ACC112 (cell line): ENCODE measurements at regions not wholly inside any gene's neighbourhood (a gene's known extent, or its start where the extent isn't known, plus 50 kb on each side); places are given as distances from the start of the nearest gene placed in this dataset.
"Not testable (repeated sequence)": the region's sequence is repeated elsewhere in the genome, so short reads cannot be mapped to it uniquely, and the experiment has no call there.

Experiments
- H2AFZ ChIP-seq: fragments of 200-600 bp; sonication (generic); one replicate; pipeline ENCODE4 v1.6.0; 2017; ENCODE audit warnings: antibody characterized with exemption, low read length; ENCODE audit not compliant: unreplicated experiment
- H3K27ac ChIP-seq: fragments of 200-600 bp; sonication (generic); 2 replicates; pipeline ENCODE4 v1.5.1; 2014; ENCODE audit warnings: low read depth, mild to moderate bottlenecking, antibody characterized with exemption, low read length, moderate library complexity
- H3K27me3 ChIP-seq: fragments of 200-600 bp; sonication (generic); 2 replicates; pipeline ENCODE4 v1.6.1; 2014; ENCODE audit warnings: mild to moderate bottlenecking, antibody characterized with exemption, low read length, moderate library complexity, mixed read lengths; ENCODE audit not compliant: insufficient read depth
- H3K36me3 ChIP-seq: fragments of 200-600 bp; sonication (generic); 2 replicates; pipeline ENCODE4 v1.6.1; 2016; ENCODE audit warnings: mild to moderate bottlenecking, antibody characterized with exemption, low read length, moderate library complexity, mixed read lengths; ENCODE audit not compliant: insufficient read depth
- H3K4me1 ChIP-seq: fragments of 200-600 bp; sonication (generic); one replicate; pipeline ENCODE4 v1.6.1; 2016; ENCODE audit warnings: low read length, mixed read lengths; ENCODE audit not compliant: insufficient read depth, unreplicated experiment, control insufficient read depth
- H3K4me3 ChIP-seq: fragments of 200-600 bp; sonication (generic); 2 replicates; pipeline ENCODE4 v1.5.1; 2014; ENCODE audit warnings: mild to moderate bottlenecking, low read depth, low read length
- H3K79me2 ChIP-seq: fragments of 200-600 bp; sonication (generic); one replicate; pipeline ENCODE4 v1.6.0; 2016; ENCODE audit warnings: low read length; ENCODE audit not compliant: control insufficient read depth, unreplicated experiment, insufficient read depth

DNA sequence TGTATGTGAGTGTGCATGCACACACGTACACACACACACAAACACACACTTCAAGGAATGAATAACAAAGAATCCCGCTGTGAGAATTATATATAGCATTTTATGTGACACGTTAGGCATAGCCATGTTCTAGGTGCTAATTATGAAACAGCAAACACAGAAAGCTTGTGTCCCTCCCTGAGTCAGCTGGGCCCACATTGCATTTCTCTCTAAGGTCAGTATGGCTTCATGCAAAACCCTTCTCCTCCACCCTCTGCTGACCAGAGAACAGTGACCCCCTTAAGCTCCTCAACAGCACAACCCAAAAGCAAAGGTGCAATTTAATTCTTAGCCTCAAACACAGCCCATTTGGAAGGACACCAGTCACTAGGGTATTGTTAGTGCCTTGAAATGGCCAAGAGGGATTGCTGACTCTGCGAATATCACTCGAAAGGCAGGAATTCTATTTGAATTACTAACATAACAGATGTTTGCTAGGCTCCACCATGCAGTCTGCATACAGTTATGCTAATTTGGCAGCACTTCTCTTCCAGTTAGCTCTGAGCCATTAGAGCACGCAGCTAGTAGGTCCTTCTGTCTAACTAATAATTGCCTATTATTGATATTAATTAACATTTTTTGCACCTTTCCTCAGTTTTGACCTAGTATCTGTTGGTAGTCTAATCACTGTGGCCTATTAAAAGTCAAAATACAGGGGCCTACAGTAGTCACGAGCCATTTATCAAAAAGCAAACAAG is 149.0 kb downstream of the LNPK start:
- no peaks in the 10 kb centered on the region for H3K36me3 ChIP-seq
- no peaks in the 10 kb centered on the region for H3K27me3 ChIP-seq
- no peak overlapping the region for H2AFZ ChIP-seq
- no peak overlapping the region for H3K27ac ChIP-seq
- no peak overlapping the region for H3K4me3 ChIP-seq
- H3K79me2 ChIP-seq = no peaks in the 10 kb centered on the region
- peaks cover 9% of the 10 kb centered on the region for H3K4me1 ChIP-seq

DNA sequence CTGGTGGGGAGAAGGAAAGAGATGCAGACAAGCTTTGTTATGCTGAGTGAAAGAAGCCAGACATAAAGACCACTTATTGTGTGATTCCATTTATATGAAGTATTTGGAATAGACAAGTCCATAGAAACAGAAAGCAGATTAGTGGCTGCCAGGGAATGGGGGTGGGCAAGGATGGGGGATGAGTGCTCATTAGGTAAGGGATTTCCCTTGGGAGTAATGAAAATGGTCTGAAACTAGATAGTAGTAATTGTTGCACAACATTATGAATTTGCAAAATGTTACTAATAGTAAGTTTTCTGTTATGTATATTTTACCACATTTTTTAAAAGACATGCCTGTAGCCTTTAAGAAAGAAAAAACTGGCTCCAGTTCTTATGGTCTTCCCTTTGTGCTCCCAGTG is 154.9 kb downstream of the LNPK start:
- Histone ChIP-seq H2AFZ (no peak overlapping the region), H3K27ac (no peak overlapping the region), H3K4me1 (peaks cover 13% of the 10 kb centered on the region), H3K36me3 (no peaks in the 10 kb centered on the region), H3K79me2 (no peaks in the 10 kb centered on the region), H3K4me3 (no peak overlapping the region), H3K27me3 (no peaks in the 10 kb centered on the region)

DNA sequence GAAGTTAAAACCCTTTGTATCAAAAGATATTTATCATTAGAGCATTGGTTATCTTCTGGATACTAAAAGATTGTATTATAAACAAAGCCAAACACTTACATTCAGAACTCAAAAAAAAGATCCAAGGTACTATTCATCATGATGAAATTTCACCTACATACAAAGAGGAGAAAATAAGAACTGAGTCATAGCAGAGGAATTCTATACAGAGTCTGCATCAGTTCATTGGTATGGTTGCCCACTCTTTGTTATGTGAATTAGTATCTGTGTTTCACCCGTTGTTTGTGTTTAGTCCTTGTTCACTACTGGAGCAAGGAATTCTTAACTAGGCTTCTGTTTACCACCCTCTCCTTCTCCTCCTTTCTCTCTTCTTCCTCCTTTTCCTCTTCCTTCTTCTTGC is 157.9 kb downstream of the LNPK start:
- Histone ChIP-seq H3K4me3 (no peak overlapping the region), H3K27ac (peak overlapping the region; percentile 14; the same call in 1 of the 2 replicates), H3K79me2 (no peaks in the 10 kb centered on the region), H3K27me3 (no peaks in the 10 kb centered on the region), H3K36me3 (no peaks in the 10 kb centered on the region), H3K4me1 (peaks cover 13% of the 10 kb centered on the region), H2AFZ (no peak overlapping the region)

DNA sequence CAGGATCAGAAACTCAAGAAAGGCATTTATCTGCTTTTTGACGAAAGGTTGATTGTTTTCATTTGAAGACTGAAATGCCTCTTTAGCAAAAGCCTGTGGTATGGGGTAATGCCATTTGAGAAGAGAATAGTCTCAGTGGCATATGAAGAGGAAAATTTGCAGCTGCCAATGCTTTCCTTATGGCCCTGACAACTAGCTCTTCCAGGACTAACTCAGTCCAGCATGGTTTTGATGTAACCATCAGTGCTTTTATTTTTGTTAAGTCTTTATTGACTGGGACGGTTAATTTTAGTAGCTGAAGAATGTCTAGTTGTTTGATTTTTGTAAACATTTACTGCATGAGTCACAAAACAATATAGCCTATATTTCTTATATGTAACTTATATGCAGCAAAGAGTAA is 158.4 kb downstream of the LNPK start:
- peak overlapping the region; percentile 14; the same call in 1 of the 2 replicates for H3K27ac ChIP-seq
- peaks cover 13% of the 10 kb centered on the region for H3K4me1 ChIP-seq
- H3K4me3 ChIP-seq = no peak overlapping the region
- no peaks in the 10 kb centered on the region for H3K27me3 ChIP-seq
- H3K79me2 ChIP-seq = no peaks in the 10 kb centered on the region
- no peaks in the 10 kb centered on the region for H3K36me3 ChIP-seq
- H2AFZ ChIP-seq = no peak overlapping the region

DNA sequence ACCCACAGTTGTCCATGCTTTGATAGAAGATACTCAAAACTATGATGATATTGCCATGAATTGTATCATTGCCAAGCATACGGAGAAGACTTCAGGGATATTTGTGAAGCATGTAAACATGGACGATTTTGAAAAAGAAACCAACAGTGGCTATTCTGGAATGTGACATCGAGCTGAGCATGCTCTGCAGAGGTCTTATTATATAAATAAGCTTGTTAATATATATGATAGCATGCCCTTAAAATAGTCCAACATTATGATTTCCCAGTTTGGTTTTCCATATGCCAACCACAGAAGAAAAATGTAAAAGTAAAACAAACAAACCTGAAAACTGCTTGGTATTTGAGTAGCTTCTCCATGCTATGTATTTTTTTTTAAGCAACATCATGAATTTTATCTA is 159.1 kb downstream of the LNPK start:
- Histone ChIP-seq H2AFZ (no peak overlapping the region), H3K79me2 (no peaks in the 10 kb centered on the region), H3K36me3 (no peaks in the 10 kb centered on the region), H3K4me3 (no peak overlapping the region), H3K27me3 (no peaks in the 10 kb centered on the region), H3K4me1 (peaks cover 13% of the 10 kb centered on the region), H3K27ac (no peak overlapping the region)

DNA sequence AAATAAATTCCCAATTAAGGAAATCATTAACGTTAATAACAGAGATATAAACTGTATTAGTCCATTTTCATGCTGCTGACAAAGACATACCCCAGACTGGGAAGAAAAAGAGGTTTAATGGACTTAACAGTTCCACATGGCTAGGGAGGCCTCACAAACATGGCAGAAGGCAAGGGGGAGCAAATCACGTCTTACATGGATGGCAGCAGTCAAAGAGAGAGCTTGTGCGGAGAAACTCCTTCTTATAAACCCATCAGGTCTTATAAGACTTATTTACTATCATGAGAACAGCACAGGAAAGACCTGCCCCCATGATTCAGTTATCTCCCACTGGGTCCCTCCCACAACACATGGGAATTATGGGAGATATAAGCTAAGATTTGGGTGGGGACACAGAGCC is 161.3 kb downstream of the LNPK start:
- not testable (repeated sequence) for H3K27ac ChIP-seq, H3K36me3 ChIP-seq, H2AFZ ChIP-seq, H3K4me3 ChIP-seq, H3K27me3 ChIP-seq, H3K79me2 ChIP-seq
- H3K4me1 ChIP-seq = peaks cover 25% of the 10 kb centered on the region

DNA sequence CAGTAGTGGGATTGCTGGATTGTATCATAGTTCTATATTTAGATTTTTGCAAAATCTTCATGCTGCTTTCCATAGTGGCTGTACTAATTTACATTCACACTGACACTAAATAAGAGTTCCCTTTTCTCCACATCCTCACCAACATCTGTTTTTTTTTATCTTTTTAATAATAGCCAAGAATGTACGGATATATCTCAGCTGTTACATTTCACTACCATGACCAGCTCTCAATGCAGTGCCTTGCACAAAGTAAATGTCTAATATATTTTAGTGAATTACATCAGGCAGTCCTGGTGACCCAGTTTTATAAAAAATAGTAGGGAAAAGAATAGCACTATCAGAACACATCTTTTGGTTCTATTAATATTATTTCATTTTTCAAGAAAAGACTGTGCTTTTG is 161.8 kb downstream of the LNPK start:
- no peak overlapping the region for H3K27ac ChIP-seq
- H3K27me3 ChIP-seq = no peaks in the 10 kb centered on the region
- H2AFZ ChIP-seq = no peak overlapping the region
- no peak overlapping the region for H3K4me3 ChIP-seq
- peaks cover 25% of the 10 kb centered on the region for H3K4me1 ChIP-seq
- no peaks in the 10 kb centered on the region for H3K36me3 ChIP-seq
- H3K79me2 ChIP-seq = no peaks in the 10 kb centered on the region

DNA sequence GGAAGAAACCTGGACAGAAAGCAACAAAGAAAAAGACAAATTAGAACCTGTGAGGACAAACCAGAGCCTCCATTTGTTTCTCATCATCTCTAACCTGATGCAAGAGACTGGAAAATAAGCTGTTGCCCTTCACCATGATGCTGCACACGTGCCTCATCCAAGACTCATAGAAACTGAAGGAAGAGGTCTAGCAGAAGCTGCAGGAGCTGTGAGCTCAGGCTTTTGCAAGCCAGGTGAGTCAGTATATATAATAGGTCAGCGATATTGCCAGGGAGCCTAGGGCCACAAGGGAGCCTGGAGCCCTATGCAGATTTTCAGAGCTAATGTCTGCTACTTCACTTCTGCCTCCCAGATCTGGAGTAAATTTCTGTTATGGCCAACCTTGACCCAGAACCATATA is 163.1 kb downstream of the LNPK start:
- Histone ChIP-seq H3K4me1 (peaks cover 19% of the 10 kb centered on the region), H3K79me2 (no peaks in the 10 kb centered on the region), H3K4me3 (no peak overlapping the region), H3K27me3 (no peaks in the 10 kb centered on the region), H3K27ac (no peak overlapping the region), H2AFZ (no peak overlapping the region), H3K36me3 (no peaks in the 10 kb centered on the region)

DNA sequence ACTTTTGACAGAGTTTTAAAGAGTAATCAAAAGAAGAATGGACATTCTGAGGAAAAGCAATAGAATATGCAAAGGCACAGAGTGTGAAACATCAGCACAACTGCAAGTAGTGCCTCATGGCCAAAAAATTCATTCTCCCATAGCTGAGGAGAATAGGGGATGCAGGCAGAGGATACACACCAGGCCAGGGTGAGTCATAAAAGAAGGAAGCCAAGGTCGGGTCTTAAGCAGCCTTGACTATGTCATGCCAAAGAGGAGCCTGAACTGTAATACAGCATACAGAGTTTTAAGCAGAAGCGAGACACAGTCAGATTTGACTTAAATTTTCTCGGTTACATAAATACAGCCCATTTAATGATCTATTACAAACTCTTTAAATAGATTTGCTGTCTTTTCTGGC is 165.0 kb downstream of the LNPK start:
- Histone ChIP-seq H3K4me1 (peaks cover 13% of the 10 kb centered on the region), H2AFZ (no peak overlapping the region), H3K27me3 (no peaks in the 10 kb centered on the region), H3K36me3 (no peaks in the 10 kb centered on the region), H3K4me3 (no peak overlapping the region), H3K27ac (no peak overlapping the region), H3K79me2 (no peaks in the 10 kb centered on the region)

DNA sequence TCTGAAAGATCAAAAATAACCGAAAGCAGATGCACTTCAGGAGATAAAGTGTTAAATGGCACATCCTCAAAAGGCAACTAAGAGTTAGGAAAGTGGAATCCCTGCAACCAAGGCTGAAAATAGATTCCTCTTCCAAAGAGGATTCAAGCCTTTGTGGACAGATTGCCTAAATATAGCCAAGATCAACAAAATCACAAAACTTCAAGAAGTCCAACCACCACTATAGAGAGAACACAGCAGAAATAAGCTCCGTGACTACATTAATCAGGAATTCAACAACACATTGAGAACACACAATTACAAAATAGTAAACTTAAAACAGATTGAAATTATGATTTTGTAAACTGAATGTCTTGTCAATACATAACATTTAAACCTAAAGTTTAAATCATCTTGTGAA is 165.7 kb downstream of the LNPK start:
- H3K27me3 ChIP-seq = no peaks in the 10 kb centered on the region
- H3K27ac ChIP-seq = no peak overlapping the region
- no peaks in the 10 kb centered on the region for H3K36me3 ChIP-seq
- H2AFZ ChIP-seq = no peak overlapping the region
- no peak overlapping the region for H3K4me3 ChIP-seq
- H3K79me2 ChIP-seq = no peaks in the 10 kb centered on the region
- peaks cover 13% of the 10 kb centered on the region for H3K4me1 ChIP-seq

DNA sequence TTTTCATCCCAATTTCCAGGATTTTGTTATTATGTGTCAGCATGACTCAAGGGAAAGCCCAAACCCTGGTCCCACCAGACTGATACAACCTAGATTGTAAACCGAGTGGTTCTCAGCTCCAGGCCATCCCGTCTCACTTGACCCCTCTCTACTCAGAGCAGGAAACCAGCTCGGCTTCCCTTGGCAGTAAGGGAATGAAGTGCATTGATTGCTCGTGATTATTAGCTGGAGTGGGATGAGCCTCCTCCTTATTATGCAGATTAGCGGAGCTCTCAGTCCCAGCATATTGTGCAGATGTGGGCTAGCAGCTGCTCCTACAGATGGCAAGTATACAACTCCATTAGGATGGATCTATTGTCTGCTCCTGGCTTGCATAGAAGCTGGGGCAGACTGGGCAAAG is 167.6 kb downstream of the LNPK start:
- H2AFZ ChIP-seq = no peak overlapping the region
- no peaks in the 10 kb centered on the region for H3K36me3 ChIP-seq
- H3K79me2 ChIP-seq = no peaks in the 10 kb centered on the region
- H3K27me3 ChIP-seq = no peaks in the 10 kb centered on the region; the same call in 1 of the 2 replicates
- no peak overlapping the region for H3K4me3 ChIP-seq
- H3K4me1 ChIP-seq = peaks cover 13% of the 10 kb centered on the region
- no peak overlapping the region for H3K27ac ChIP-seq
